ENCODE measurements at regions not wholly inside any gene's neighbourhood (a gene's known extent, or its start where the extent isn't known, plus 50 kb on each side); places are given as distances from the start of the nearest gene placed in this dataset.
"Not testable (repeated sequence)": the region's sequence is repeated elsewhere in the genome, so short reads cannot be mapped to it uniquely, and the experiment has no call there.

DNA sequence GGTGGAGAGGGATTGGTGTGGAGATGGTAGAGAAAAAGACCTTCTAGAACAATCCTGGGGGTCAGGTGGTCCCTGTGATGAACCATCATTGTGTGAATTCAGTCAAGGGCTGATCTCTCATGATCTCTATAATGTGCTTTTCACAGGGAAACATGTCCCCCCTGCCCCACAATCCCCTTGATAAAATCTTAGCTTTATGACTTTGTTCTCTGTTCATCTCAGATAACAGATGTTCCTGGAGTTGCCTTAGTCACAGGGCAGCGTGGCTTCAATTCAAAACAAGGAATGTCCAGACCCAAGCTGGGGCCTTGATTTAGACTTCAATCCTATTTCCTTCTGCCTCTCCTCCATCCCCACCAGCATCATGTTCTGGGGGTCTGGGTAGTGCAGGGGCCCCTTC, 171.5 kb downstream of the CRLF3 start:
- TF ChIP-seq, protein P1, sequence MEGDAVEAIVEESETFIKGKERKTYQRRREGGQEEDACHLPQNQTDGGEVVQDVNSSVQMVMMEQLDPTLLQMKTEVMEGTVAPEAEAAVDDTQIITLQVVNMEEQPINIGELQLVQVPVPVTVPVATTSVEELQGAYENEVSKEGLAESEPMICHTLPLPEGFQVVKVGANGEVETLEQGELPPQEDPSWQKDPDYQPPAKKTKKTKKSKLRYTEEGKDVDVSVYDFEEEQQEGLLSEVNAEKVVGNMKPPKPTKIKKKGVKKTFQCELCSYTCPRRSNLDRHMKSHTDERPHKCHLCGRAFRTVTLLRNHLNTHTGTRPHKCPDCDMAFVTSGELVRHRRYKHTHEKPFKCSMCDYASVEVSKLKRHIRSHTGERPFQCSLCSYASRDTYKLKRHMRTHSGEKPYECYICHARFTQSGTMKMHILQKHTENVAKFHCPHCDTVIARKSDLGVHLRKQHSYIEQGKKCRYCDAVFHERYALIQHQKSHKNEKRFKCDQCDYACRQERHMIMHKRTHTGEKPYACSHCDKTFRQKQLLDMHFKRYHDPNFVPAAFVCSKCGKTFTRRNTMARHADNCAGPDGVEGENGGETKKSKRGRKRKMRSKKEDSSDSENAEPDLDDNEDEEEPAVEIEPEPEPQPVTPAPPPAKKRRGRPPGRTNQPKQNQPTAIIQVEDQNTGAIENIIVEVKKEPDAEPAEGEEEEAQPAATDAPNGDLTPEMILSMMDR (IDR thresholded peaks at IDR 0.05; ENCODE audit: insufficient read depth, low read length, poor library complexity, severe bottlenecking) = not testable (repeated sequence)
- not testable (repeated sequence) for TF ChIP-seq EZH2phosphoT487 (conservative IDR thresholded peaks at IDR 0.05; ENCODE audit: low read length)
